ENCODE measurements at regions not wholly inside any gene's neighbourhood (a gene's known extent, or its start where the extent isn't known, plus 50 kb on each side); places are given as distances from the start of the nearest gene placed in this dataset.
"Not testable (repeated sequence)": the region's sequence is repeated elsewhere in the genome, so short reads cannot be mapped to it uniquely, and the experiment has no call there.

GRCh38 chr6:103105686-103106085 lies 1712.2 kb downstream of the GRIK2 start:
- H3K4me3 Mint-ChIP-seq, result no peak overlapping the region
- H3K36me3 Mint-ChIP-seq, result no peaks in the 10 kb centered on the region
- no peak for DNase-seq (ENCODE audit: low spot score in 2 of 2, unreplicated experiment in 2 of 2)
- no peak overlapping the region for H3K27ac Mint-ChIP-seq
- H3K4me1 Mint-ChIP-seq, result peaks cover 6% of the 10 kb centered on the region
- H3K9me3 Mint-ChIP-seq, result peaks cover 13% of the 10 kb centered on the region
- TF ChIP-seq CTCF (IDR thresholded peaks at IDR 0.05; ENCODE audit: unreplicated experiment), result no peak
- H3K27me3 Mint-ChIP-seq (ENCODE audit: low read depth), result no peaks in the 10 kb centered on the region

- H3K27me3 Mint-ChIP-seq (ENCODE audit: low read depth), result no peaks in the 10 kb centered on the region
- no peak for TF ChIP-seq CTCF (IDR thresholded peaks at IDR 0.05; ENCODE audit: unreplicated experiment)
- peaks cover 3% of the 10 kb centered on the region for H3K4me1 Mint-ChIP-seq
- H3K9me3 Mint-ChIP-seq, result peaks cover 25% of the 10 kb centered on the region
- H3K27ac Mint-ChIP-seq, result no peak overlapping the region
- H3K36me3 Mint-ChIP-seq, result no peaks in the 10 kb centered on the region
- H3K4me3 Mint-ChIP-seq, result no peak overlapping the region
- DNase-seq (ENCODE audit: low spot score in 2 of 2, unreplicated experiment in 2 of 2), result no peak
These were observed 1707.8 kb downstream of the GRIK2 start for GRCh38 chr6:103101267-103101666.

- not testable (repeated sequence) for H3K36me3 Mint-ChIP-seq; DNase-seq (ENCODE audit: low spot score in 2 of 2, unreplicated experiment in 2 of 2); H3K4me1 Mint-ChIP-seq; H3K4me3 Mint-ChIP-seq; H3K27me3 Mint-ChIP-seq (ENCODE audit: low read depth); H3K27ac Mint-ChIP-seq
- H3K9me3 Mint-ChIP-seq, result peaks cover 15% of the 10 kb centered on the region
These were observed 1698.9 kb downstream of the GRIK2 start for GRCh38 chr6:103092414-103092813.

GRCh38 chr6:103085801-103086200 lies 1692.3 kb downstream of the GRIK2 start:
- Mint-ChIP-seq H3K36me3 (no peaks in the 10 kb centered on the region), H3K27ac (no peak overlapping the region)
- DNase-seq (ENCODE audit: low spot score in 2 of 2, unreplicated experiment in 2 of 2), result no peak

GRCh38 chr6:103081876-103082630 lies 1688.5 kb downstream of the GRIK2 start:
- peaks cover 4% of the 10 kb centered on the region for H3K9me3 Mint-ChIP-seq
- no peak for TF ChIP-seq CTCF (IDR thresholded peaks at IDR 0.05; ENCODE audit: unreplicated experiment)

More at GRCh38 chr6:103085801-103086200, 1692.3 kb downstream of the GRIK2 start:
- Mint-ChIP-seq H3K9me3 (no peaks in the 10 kb centered on the region), H3K4me1 (no peaks in the 10 kb centered on the region), H3K27me3 (ENCODE audit: low read depth) (no peaks in the 10 kb centered on the region), H3K4me3 (no peak overlapping the region)
- TF ChIP-seq CTCF (IDR thresholded peaks at IDR 0.05; ENCODE audit: unreplicated experiment), result no peak

GRCh38 chr6:103081126-103081525 lies 1687.6 kb downstream of the GRIK2 start:
- DNase-seq (ENCODE audit: low spot score in 2 of 2, unreplicated experiment in 2 of 2), result no peak
- Mint-ChIP-seq H3K4me1 (no peaks in the 10 kb centered on the region), H3K27me3 (ENCODE audit: low read depth) (no peaks in the 10 kb centered on the region), H3K9me3 (peaks cover 4% of the 10 kb centered on the region), H3K4me3 (no peak overlapping the region), H3K36me3 (no peaks in the 10 kb centered on the region), H3K27ac (no peak overlapping the region)
- TF ChIP-seq CTCF (IDR thresholded peaks at IDR 0.05; ENCODE audit: unreplicated experiment), result no peak

More at GRCh38 chr6:103081876-103082630, 1688.5 kb downstream of the GRIK2 start:
- no peaks in the 10 kb centered on the region for H3K4me1 Mint-ChIP-seq
- H3K4me3 Mint-ChIP-seq, result no peak overlapping the region
- DNase-seq (ENCODE audit: low spot score in 2 of 2, unreplicated experiment in 2 of 2), result no peak
- no peaks in the 10 kb centered on the region for H3K27me3 Mint-ChIP-seq (ENCODE audit: low read depth)
- H3K27ac Mint-ChIP-seq, result no peak overlapping the region
- H3K36me3 Mint-ChIP-seq, result no peaks in the 10 kb centered on the region
